ENCODE measurements at regions not wholly inside any gene's neighbourhood (a gene's known extent, or its start where the extent isn't known, plus 50 kb on each side); places are given as distances from the start of the nearest gene placed in this dataset.

- TF ChIP-seq CTCF (IDR thresholded peaks at IDR 0.05) (no peak), POLR2A (IDR thresholded peaks at IDR 0.05) (no peak)
Measured at GRCh38 chr2:52340171-52340570, 1308.2 kb upstream of the NRXN1 start.
